MCF 10A (cell line): ENCODE measurements at regions not wholly inside any gene's neighbourhood (a gene's known extent, or its start where the extent isn't known, plus 50 kb on each side); places are given as distances from the start of the nearest gene placed in this dataset.

Experiments
- BruUV-seq: library from RNA; stranded (reverse); fragments of 400-500 nt; replicated peaks from 2 replicates; lab custom pipeline; 2021; lab: Mats Ljungman, UMichigan
- CTCF ChIA-PET: fragments of 300-600 bp; sonication (Branson Sonifier 250); formaldehyde crosslinking; extraction: SDS; loops from one replicate; lab custom pipeline; 2021; ENCODE audit warnings: antibody characterized with exemption, inconsistent platforms; lab: Yijun Ruan, JAX
- POLR2A ChIA-PET: fragments of 300-600, 350-650 bp; sonication (Branson Sonifier 250); formaldehyde crosslinking; extraction: SDS; loops from one replicate; lab custom pipeline; 2020; ENCODE audit warnings: antibody characterized with exemption, inconsistent platforms; lab: Yijun Ruan, JAX
- DNase-seq: peaks from one replicate; pipeline ENCODE4 v3.0.0-alpha.2; 2018; ENCODE audit not compliant: unreplicated experiment
- H3K27ac Mint-ChIP-seq: one replicate; pipeline ENCODE4 v1.8.0; 2022; ENCODE audit warnings: mild to moderate bottlenecking, low read depth, mixed read lengths; ENCODE audit not compliant: unreplicated experiment
- H3K27me3 Mint-ChIP-seq: one replicate; pipeline ENCODE4 v1.8.0; 2022; ENCODE audit warnings: mixed read lengths; ENCODE audit not compliant: insufficient read depth, unreplicated experiment
- H3K36me3 Mint-ChIP-seq: one replicate; pipeline ENCODE4 v1.8.0; 2022; ENCODE audit warnings: mild to moderate bottlenecking, moderate library complexity, mixed read lengths; ENCODE audit not compliant: insufficient read depth, unreplicated experiment
- H3K4me1 Mint-ChIP-seq: one replicate; pipeline ENCODE4 v1.8.0; 2022; ENCODE audit warnings: mixed read lengths; ENCODE audit not compliant: insufficient read depth, unreplicated experiment
- H3K4me3 Mint-ChIP-seq: one replicate; pipeline ENCODE4 v1.8.0; 2022; ENCODE audit warnings: mild to moderate bottlenecking, moderate library complexity, mixed read lengths; ENCODE audit not compliant: unreplicated experiment
- H3K9me3 Mint-ChIP-seq: one replicate; pipeline ENCODE4 v1.8.0; 2022; ENCODE audit warnings: mixed read lengths; ENCODE audit not compliant: unreplicated experiment
- intact Hi-C: fragments of 100-400 bp; cut with micrococcal nuclease; formaldehyde crosslinking; loops from 2 replicates; pipeline ENCODE4 v1.14.1; 2022
- TF ChIP-seq, protein P1 (sequence below): fragments of 200-600 bp; IDR thresholded peaks from one replicate; pipeline ENCODE4 v1.8.0; 2022; ENCODE audit warnings: antibody characterized with exemption, mild to moderate bottlenecking; ENCODE audit not compliant: unreplicated experiment

DNA sequence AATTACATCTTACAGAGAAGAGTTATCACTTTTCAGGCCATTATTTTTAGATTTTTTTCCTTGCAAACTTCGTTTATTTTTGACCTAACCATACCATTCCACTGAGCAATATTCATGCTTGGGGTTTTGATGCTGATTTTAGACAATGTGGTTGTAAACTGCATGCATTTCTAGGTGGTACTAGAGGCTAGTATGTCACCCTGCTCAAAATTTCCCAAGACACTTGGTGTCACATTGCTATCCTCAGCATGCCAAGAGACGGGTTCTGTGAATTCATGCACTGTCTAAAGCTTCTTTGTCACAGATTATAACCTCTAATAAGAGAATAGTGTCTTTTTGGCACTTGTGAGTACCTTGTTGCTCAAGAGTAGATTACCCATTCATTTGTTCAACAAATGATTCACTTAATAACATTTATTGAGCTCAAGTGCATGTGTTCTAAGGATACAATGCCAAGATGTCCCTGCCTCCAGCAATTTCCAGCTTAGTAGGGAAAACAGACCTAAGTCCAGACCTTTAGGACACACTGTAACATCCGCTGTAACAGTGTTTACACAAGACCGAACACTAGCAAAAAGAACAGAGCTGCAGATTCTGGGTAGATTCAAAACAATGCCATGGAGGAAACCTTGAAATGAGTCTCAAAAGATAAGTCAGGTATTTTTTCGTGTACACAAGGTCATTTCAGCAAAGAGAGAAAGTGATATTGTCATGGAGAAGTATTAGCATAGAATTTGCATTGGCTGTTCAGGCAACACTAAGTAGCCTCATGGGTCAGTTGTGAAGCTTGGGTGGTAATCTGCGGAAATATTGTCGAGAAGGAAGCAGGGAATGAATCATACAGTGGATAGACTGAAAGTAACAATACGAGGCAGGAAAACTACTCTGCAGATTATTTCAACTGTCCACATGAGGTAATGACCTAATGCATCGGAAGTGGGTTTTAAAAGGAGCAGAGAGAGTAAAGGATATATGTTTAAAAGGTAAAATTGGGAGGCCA is 515.1 kb upstream of the ZFP42 start:
- POLR2A ChIA-PET: interaction anchor here (0.5 to 2.0 kb wide), 5 partner anchors 11 to 755 kb away, joined by 3 to 7 read pairs (median 3); no protein-coding TSS in a partner anchor
- no peaks in the 10 kb centered on the region for H3K27me3 Mint-ChIP-seq
- no peaks in the 10 kb centered on the region for H3K9me3 Mint-ChIP-seq
- peak overlapping the region; percentile 65 for H3K4me3 Mint-ChIP-seq
- intact Hi-C loops: loop anchor here (10.0 kb wide), 1 partner anchor 756 kb away; the partner anchor contains the start of gene FAT1
- TF ChIP-seq, protein P1, sequence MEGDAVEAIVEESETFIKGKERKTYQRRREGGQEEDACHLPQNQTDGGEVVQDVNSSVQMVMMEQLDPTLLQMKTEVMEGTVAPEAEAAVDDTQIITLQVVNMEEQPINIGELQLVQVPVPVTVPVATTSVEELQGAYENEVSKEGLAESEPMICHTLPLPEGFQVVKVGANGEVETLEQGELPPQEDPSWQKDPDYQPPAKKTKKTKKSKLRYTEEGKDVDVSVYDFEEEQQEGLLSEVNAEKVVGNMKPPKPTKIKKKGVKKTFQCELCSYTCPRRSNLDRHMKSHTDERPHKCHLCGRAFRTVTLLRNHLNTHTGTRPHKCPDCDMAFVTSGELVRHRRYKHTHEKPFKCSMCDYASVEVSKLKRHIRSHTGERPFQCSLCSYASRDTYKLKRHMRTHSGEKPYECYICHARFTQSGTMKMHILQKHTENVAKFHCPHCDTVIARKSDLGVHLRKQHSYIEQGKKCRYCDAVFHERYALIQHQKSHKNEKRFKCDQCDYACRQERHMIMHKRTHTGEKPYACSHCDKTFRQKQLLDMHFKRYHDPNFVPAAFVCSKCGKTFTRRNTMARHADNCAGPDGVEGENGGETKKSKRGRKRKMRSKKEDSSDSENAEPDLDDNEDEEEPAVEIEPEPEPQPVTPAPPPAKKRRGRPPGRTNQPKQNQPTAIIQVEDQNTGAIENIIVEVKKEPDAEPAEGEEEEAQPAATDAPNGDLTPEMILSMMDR: no peak
- BruUV-seq: no TSS peak
- peak; percentile 85 for DNase-seq
- no peaks in the 10 kb centered on the region for H3K36me3 Mint-ChIP-seq
- CTCF ChIA-PET: interaction anchor here (0.7 to 1.1 kb wide), 4 partner anchors 9 to 750 kb away, joined by 3 read pairs; no protein-coding TSS in a partner anchor
- H3K27ac Mint-ChIP-seq: peak overlapping the region; percentile 71
- H3K4me1 Mint-ChIP-seq: peaks cover 22% of the 10 kb centered on the region

DNA sequence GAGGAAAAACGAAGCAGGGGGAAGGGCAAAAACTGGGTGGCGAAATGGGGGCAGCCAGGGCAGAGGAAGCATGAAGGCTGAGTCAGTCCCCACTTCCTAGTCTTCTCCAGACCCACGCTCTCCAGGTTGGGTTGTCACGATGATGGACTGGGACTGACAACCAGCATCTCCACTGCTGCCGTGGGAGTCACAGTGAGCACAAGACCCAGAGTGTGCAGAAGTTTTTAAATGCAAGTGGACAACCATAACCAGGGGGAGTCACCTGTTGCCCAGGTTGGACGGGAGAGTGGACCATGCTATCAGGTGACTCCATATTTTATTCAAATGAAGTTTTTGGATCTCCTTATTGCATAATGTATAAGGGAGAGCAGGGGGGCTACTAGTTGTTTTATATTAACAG is 511.4 kb upstream of the ZFP42 start:
- no peaks in the 10 kb centered on the region for H3K36me3 Mint-ChIP-seq
- peaks cover 11% of the 10 kb centered on the region for H3K4me1 Mint-ChIP-seq
- DNase-seq: no peak
- CTCF ChIA-PET: no interaction called here
- intact Hi-C loops: loop anchor here (10.0 kb wide), 1 partner anchor 759 kb away; the partner anchor contains the start of gene FAT1
- H3K4me3 Mint-ChIP-seq: no peak overlapping the region
- H3K27ac Mint-ChIP-seq: no peak overlapping the region
- TF ChIP-seq, protein P1: no peak
- no TSS peak for BruUV-seq
- no peaks in the 10 kb centered on the region for H3K9me3 Mint-ChIP-seq
- POLR2A ChIA-PET: no interaction called here
- H3K27me3 Mint-ChIP-seq: no peaks in the 10 kb centered on the region

DNA sequence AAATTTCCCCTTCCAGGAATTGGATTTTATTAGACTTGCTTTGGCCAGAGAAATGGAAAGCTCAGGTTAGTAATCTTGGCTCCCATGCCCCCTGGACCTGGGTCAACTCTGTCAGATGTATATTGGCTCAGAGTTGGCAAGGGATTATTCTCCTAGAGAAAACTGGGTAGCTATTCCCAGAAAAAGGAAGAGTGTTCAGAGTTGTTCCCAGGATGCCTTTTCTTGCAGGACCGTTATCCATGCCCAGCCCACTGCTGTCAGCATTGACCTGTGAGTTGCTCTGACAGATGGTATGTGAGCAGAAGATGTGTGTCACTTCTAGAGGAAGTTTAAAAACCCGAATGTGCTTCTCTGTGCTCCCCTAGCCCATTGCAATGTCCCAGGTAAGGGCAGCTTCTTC is 509.9 kb upstream of the ZFP42 start:
- TF ChIP-seq, protein P1: no peak
- peaks cover 5% of the 10 kb centered on the region for H3K4me1 Mint-ChIP-seq
- ChIA-PET POLR2A (interaction anchor here (0.6 kb wide), 1 partner anchor 30 kb away, joined by 3 read pairs; no protein-coding TSS in a partner anchor), CTCF (interaction anchor here (0.5 kb wide), 1 partner anchor 392 kb away, joined by 3 read pairs; no protein-coding TSS in a partner anchor)
- H3K4me3 Mint-ChIP-seq: no peak overlapping the region
- no peaks in the 10 kb centered on the region for H3K36me3 Mint-ChIP-seq
- no peaks in the 10 kb centered on the region for H3K9me3 Mint-ChIP-seq
- no TSS peak for BruUV-seq
- DNase-seq: no peak
- intact Hi-C loops: loop anchor here (10.0 kb wide), 1 partner anchor 761 kb away; the partner anchor contains the start of gene FAT1
- H3K27ac Mint-ChIP-seq: no peak overlapping the region
- no peaks in the 10 kb centered on the region for H3K27me3 Mint-ChIP-seq

DNA sequence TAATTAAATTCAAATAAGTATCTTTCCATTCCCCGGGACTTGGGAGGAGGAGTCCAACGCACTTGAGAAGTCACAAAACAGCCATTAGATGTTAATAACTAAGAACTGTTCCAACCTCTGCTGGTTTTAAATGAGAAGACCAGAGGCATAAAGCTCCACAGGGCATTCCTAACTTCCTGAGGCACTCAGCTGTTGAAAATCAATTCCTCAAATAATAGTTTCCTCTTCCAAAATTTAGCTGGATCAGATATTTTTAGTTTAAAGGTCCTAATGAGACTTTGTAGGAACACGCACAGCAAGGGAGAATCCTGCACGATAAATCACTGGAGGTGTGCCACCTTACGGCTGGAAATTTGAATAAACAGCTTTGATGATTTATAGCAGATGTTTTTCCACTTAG is 504.3 kb upstream of the ZFP42 start:
- Mint-ChIP-seq H3K4me3 (no peak overlapping the region), H3K4me1 (no peaks in the 10 kb centered on the region), H3K27me3 (no peaks in the 10 kb centered on the region), H3K9me3 (no peaks in the 10 kb centered on the region), H3K36me3 (no peaks in the 10 kb centered on the region), H3K27ac (no peak overlapping the region)
- TF ChIP-seq, protein P1: no peak
- ChIA-PET POLR2A (no interaction called here), CTCF (no interaction called here)
- no TSS peak for BruUV-seq
- no peak for DNase-seq
- intact Hi-C loops: no loop called here
